Dedifferentiated amniotic fluid mesenchymal stem cell (primary cell): ENCODE measurements at regions not wholly inside any gene's neighbourhood (a gene's known extent, or its start where the extent isn't known, plus 50 kb on each side); places are given as distances from the start of the nearest gene placed in this dataset.
"Not testable (repeated sequence)": the region's sequence is repeated elsewhere in the genome, so short reads cannot be mapped to it uniquely, and the experiment has no call there.

Source experiments
- DNase-seq: peaks from one replicate; pipeline ENCODE4 v3.0.0-alpha.2; 2016; ENCODE audit errors: extremely low spot score

GRCh38 chr2:184327805-184328204, 270.5 kb upstream of the ZNF804A start:
- not testable (repeated sequence) for DNase-seq

- DNase-seq, result not testable (repeated sequence)
These were observed 267.8 kb upstream of the ZNF804A start for GRCh38 chr2:184330561-184330960.

- no peak for DNase-seq
These were observed 261.6 kb upstream of the ZNF804A start for GRCh38 chr2:184336688-184337087.

DNA sequence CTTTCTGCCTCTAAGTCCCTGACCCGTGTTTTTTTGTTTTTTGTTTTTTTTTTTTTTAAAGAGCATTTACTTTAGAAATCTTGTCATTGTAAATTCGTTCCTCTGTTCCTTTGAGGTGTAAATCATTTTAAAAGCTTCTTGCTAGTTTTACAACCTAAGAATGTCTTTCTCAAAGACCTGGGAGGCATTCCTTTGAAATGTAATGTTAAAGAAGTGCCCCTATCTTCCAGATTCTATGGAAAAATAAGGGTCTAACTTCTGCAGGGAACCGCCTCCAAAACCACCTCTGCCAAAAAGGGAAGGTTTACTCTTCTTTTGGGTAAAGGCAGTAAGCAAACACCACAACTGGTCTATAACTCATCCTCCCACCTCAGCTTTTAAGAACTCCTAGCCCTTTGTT, 259.6 kb upstream of the ZNF804A start:
- DNase-seq, result no peak

DNA sequence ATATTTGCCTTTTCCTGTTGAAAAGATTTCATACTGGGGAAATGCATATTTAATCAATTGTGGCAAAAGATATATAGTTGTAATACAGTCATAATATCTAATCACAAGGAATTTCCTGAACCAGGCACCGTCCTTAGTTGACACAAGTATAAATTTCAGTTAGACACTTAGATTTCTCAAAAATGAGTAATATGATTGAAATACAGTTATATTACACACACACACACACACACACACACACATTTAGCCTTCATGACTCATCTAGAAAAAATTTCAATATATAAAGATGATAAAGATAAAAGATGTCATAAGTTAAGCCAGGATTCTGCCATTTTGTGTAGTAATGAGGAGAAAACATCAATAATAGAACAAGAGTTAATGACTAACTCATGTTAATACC, 258.4 kb upstream of the ZNF804A start:
- DNase-seq, result peak; percentile 28

DNA sequence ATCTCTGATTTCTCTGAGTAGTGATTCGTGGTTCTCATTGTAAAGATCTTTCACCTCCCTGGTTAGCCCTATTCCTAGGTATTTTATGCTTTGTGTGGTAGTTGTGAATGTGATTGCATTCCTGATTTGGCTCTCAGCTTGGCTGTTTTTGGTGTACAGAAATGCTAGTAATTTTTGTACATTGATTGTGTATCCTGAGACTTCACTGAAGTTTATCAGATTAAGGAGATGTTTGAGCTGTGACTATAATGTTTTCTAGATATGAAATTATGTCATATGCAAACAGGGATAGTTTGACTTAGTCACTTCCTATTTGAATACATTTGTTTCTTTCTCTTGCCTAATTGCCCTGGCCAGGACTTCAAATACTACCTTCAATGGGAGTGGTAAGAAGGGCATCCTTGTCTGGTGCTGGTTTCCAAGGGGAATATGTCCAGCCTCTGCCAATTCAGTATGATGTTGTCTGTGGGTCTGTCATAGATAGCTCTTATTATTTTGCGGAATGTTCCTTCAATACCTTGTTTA, 251.9 kb upstream of the ZNF804A start:
- no peak for DNase-seq

- DNase-seq, result no peak
These were observed 247.2 kb upstream of the ZNF804A start for GRCh38 chr2:184351126-184351525.

GRCh38 chr2:184357033-184357432, 241.3 kb upstream of the ZNF804A start:
- no peak for DNase-seq

GRCh38 chr2:184359379-184359778, 238.9 kb upstream of the ZNF804A start:
- no peak for DNase-seq

DNA sequence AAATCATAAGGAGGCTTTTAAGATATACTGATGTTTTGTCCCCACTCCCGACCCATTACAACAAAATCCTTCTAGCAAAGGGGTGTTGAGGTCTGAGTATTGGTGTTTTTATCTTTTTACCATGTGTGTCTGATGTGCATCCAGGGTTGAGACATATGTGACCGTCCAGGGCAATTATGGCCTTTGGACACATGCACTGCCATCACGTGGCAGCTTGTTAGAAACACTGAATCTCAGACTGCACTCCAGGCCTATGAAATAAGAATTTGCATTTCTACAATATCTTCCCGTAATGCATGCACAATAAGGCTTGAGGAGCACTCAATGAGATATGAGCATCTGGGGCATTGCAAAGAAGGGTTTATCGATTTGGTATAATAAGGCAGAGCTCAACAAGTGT, 235.1 kb upstream of the ZNF804A start:
- no peak for DNase-seq

DNA sequence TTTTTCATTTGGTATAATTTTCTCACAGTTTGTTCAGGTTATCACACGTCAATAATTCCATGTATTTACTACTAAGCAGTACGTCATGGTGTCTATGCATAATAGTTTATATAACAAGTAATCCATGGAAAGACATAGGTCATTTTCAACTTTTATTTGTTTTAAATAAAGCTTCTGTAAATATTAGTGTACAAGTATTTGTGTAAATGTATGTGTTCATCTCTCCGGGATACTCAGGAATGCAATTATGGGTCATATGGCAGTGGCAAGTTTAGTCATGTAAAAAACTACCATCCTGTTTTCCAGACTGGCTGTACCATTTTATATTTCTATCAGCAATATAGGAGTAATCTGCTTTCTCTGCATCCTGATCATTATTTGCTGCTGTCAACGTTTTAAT, 231.1 kb upstream of the ZNF804A start:
- no peak for DNase-seq

- DNase-seq, result no peak
These were observed 229.0 kb upstream of the ZNF804A start for GRCh38 chr2:184369307-184369706.

- no peak for DNase-seq
These were observed 227.4 kb upstream of the ZNF804A start for GRCh38 chr2:184370954-184371353.

DNA sequence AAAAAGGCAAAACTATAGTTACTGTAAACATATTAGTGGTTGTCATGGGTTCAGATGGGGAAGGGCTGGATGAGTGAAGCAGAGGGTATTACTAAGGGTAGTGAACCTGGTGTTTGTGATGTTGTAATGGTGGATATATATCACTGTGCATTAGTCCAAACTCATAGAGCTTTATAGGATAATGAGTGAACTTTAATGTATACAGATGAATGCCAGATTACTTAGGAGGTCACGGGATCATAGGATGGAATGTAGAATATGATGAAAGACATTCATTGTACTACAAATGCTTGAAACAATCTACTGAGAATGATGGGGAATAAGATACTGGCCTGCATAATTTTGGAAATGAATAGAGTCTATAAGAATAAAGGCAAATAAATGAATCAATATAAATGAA, 226.7 kb upstream of the ZNF804A start:
- no peak for DNase-seq

DNA sequence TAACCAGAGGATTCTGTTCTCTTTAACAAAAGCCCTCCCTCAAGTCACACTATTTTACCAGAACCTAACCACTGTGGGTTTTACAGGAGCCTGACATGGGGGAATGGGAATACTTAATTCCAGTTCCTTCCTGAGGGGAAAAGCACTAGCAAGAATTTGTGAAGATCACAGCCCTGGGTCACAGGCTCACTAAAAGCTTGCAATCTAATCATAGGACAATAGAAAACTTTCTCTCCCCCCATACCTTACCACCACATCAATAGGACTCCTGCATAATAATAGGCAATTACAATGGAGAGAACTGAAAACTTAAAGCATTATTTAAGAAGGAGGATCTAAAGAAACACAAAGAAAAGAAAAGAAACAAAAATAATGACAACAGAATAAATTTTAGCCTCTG, 225.8 kb upstream of the ZNF804A start:
- DNase-seq, result no peak

GRCh38 chr2:184394642-184395041, 203.7 kb upstream of the ZNF804A start:
- no peak for DNase-seq

DNA sequence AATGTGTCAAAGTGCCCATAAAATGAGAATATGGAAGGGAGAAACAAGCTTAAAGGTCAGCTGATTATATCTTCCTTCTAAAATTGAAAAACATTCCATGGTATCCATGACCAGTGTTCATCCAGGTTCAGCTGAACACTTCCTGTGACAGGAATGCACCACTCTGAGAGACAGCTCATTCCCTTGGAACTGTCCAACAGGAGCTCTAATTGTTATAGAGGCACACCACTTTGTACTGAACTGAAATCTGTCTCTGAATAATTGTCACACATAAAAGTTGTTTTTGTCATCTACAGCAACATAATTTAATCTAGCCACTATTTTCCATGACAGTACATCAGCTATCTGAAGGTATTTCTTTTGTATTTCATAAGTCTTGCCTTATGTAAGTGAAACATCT, 195.9 kb upstream of the ZNF804A start:
- DNase-seq, result no peak

- not testable (repeated sequence) for DNase-seq
These were observed 191.2 kb upstream of the ZNF804A start for GRCh38 chr2:184407041-184407630.

DNA sequence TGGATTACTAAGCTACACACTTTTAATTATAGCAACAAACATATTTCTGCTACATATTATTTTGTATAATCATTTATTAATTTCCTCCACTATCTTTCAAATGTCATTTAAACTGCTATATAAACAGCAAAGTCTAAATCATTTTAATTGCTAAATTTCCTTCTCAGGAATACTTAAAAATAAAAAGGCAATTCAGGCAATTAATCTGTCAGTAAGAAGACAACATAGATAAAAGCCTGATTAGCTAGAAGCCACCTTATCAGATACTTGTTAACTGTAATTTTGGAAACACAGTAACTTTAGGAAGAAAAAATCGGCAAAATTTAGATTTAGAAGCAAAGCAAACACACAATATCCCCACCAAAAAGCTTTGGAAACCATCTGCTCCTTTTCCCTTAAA, 188.2 kb upstream of the ZNF804A start:
- DNase-seq, result no peak

GRCh38 chr2:184413221-184413620, 185.1 kb upstream of the ZNF804A start:
- DNase-seq, result no peak

DNA sequence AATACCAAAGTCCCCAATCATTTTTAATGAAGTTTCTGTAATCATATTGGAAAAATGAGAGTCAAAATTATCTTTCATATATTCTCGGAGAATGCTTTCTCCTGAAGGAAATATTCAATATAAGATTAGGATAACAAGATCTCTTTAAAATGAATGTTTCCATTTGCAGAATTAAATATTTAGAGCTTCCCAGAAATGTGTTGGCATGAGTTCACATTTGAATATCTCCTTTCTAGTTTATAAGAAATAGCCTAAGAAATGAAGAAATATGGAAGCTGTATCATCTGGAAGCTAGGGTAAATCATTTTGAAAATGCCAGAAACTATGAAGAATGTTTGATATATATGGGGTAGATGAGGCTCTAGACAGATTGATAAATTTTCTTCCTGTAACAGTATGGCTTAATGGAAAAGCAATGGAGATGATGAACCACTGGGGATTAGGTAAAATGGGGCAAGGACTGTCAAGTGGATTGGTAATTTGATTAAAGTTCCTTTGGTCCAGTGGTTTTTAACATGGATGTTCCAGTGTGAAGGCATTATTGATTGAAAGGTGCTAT, 184.6 kb upstream of the ZNF804A start:
- DNase-seq, result no peak

DNA sequence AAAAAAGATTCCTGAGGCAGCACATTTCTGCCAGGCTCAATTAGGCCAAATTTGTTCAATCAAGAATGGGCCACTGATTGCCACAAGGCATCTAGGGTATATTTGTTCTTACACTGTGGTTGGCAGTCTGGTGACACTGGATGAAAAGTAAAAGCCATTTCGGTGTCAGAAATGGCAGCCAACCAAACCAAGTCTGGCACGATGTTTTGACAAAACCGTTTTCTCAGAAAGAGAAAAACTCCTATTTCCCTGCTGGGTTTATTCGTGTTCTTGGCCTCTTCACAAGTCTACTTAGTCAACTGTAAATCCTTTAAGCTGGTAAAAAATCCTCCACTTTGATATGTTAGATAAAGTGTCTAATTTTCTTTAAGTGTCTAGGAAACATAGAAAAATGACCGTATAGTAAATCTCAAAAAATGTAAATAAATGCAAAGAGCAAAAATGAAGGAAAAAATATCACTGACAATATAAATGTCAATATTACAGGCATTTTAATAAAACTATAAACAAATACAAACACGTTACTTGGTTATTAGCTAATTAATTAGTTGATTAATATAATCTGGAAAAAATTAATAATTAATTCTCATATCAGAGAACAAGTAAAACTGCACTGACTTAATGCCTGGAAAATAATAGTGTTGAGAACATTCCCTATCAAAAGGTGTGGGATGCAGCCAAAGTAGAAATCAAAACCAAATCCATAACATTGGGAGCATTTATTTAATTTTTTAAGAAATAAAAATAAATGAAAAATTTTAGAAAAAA, 182.0 kb upstream of the ZNF804A start:
- DNase-seq, result no peak

GRCh38 chr2:184419744-184420143, 178.6 kb upstream of the ZNF804A start:
- DNase-seq, result no peak
